Lower leg skin (tissue), 4 donors: ENCODE measurements at regions not wholly inside any gene's neighbourhood (a gene's known extent, or its start where the extent isn't known, plus 50 kb on each side); places are given as distances from the start of the nearest gene placed in this dataset.

Experiments
- DNase-seq, 2 donors: peaks; one replicate each; pipeline ENCODE4 v3.0.0-alpha.2; 2019; ENCODE audit warnings: low spot score in 2 of 2
- H3K4me3 ChIP-seq: fragments of 200-600 bp; sonication (generic); 2 replicates; pipeline ENCODE4 v1.5.1; 2017; ENCODE audit warnings: mild to moderate bottlenecking, low read depth; ENCODE audit not compliant: poor library complexity, severe bottlenecking
- POLR2A ChIP-seq, 2 donors: fragments of 450-650 bp; IDR thresholded peaks; one replicate each; pipeline ENCODE4 v1.6.1; 2016 to 2017; ENCODE audit warnings: antibody characterized with exemption in 2 of 2, mild to moderate bottlenecking in 1 of 2, moderate library complexity in 1 of 2
- WGBS, 2 donors: methylation state at CpG; one replicate each; pipeline ENCODE4 v1.1.5; 2018; 5-methylcytosine and 5-hydroxymethylcytosine counted together
- intact Hi-C: fragments of 100-400 bp; cut with DNase I; formaldehyde crosslinking; loops from one replicate; pipeline ENCODE4 v1.15.0; 2023; ENCODE audit warnings: low total_unique reads
- TF ChIP-seq, protein P1 (sequence below), 3 donors: fragments of 450-650 bp; IDR thresholded peaks; one replicate each; pipeline ENCODE4 v1.5.1; 2016; ENCODE audit warnings: antibody characterized with exemption in 3 of 3, mild to moderate bottlenecking in 3 of 3, moderate library complexity in 2 of 3

DNA sequence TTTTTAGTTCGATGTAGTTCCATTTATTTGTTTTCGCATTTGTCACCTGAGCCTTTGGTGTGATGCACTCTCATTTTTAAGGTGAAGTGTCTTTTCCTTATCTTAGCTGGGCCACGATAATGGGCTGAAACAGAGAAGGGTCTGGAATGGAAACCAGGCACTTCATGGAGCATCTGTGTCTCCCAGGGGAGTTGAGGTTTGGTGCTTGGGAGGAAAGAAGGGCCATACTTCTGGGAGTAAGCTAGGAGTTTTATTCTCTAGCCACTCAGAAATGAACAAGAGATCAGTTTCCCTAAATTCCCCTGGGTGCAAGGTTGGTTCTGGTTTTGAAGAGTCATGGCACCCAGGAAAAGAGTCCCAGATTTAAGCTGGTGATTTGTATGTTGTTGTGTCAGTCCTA lies 179.4 kb upstream of the CXCR4 start:
- intact Hi-C loops = no loop called here
- H3K4me3 ChIP-seq = no peak overlapping the region
- no peak for DNase-seq
- TF ChIP-seq, protein P1, sequence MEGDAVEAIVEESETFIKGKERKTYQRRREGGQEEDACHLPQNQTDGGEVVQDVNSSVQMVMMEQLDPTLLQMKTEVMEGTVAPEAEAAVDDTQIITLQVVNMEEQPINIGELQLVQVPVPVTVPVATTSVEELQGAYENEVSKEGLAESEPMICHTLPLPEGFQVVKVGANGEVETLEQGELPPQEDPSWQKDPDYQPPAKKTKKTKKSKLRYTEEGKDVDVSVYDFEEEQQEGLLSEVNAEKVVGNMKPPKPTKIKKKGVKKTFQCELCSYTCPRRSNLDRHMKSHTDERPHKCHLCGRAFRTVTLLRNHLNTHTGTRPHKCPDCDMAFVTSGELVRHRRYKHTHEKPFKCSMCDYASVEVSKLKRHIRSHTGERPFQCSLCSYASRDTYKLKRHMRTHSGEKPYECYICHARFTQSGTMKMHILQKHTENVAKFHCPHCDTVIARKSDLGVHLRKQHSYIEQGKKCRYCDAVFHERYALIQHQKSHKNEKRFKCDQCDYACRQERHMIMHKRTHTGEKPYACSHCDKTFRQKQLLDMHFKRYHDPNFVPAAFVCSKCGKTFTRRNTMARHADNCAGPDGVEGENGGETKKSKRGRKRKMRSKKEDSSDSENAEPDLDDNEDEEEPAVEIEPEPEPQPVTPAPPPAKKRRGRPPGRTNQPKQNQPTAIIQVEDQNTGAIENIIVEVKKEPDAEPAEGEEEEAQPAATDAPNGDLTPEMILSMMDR (IDR thresholded peaks at IDR 0.05) = no peak
- no peak for TF ChIP-seq POLR2A (IDR thresholded peaks at IDR 0.05)
- 60 to 71% methylated on average over 3 of the region's 3 CpGs for WGBS, 2 donors

- no peak overlapping the region for H3K4me3 ChIP-seq
- no peak for TF ChIP-seq POLR2A (IDR thresholded peaks at IDR 0.05)
- WGBS, 2 donors = 68 to 81% methylated on average over 1 of the region's 1 CpG
- DNase-seq = no peak
- intact Hi-C loops = no loop called here
Measured at GRCh38 chr2:136295168-136295567, 177.2 kb upstream of the CXCR4 start.

- no peak for TF ChIP-seq POLR2A (IDR thresholded peaks at IDR 0.05)
- TF ChIP-seq, protein P1 (IDR thresholded peaks at IDR 0.05) = no peak
- WGBS, 2 donors = 84 to 91% methylated on average over 4 of the region's 4 CpGs
- intact Hi-C loops = no loop called here
- H3K4me3 ChIP-seq = no peak overlapping the region
- DNase-seq = no peak
Measured at GRCh38 chr2:136291871-136292270, 173.9 kb upstream of the CXCR4 start.

GRCh38 chr2:136290326-136290725 lies 172.4 kb upstream of the CXCR4 start:
- no peak for TF ChIP-seq POLR2A (IDR thresholded peaks at IDR 0.05)
- TF ChIP-seq, protein P1 (IDR thresholded peaks at IDR 0.05) = no peak
- DNase-seq = no peak
- no peak overlapping the region for H3K4me3 ChIP-seq
- intact Hi-C loops = no loop called here
- WGBS, 2 donors = 48 to 69% methylated on average over 1 of the region's 1 CpG

DNA sequence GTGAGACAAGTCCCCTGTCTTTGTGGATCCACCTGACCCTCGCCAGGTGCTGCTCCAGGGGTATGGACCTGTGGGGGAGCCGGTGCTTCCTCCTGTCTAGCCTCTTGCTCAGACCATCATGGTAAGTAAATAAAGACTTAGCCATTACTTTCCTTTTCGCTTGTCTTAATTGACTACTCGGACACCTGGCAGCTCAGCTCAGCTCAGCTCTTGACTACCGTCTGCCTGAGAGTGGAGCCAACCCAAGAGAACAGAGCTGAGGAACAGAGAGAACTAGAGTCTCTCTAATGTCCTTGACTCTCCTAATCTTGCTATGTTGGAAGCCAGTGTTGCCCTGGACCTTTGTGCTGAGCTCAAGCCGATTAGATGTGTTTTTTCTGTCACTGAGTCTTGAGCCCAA lies 170.3 kb upstream of the CXCR4 start:
- DNase-seq = no peak
- no peak overlapping the region for H3K4me3 ChIP-seq
- 87 to 89% methylated on average over 6 of the region's 6 CpGs for WGBS, 2 donors
- TF ChIP-seq, protein P1 (IDR thresholded peaks at IDR 0.05) = no peak
- intact Hi-C loops = no loop called here

DNA sequence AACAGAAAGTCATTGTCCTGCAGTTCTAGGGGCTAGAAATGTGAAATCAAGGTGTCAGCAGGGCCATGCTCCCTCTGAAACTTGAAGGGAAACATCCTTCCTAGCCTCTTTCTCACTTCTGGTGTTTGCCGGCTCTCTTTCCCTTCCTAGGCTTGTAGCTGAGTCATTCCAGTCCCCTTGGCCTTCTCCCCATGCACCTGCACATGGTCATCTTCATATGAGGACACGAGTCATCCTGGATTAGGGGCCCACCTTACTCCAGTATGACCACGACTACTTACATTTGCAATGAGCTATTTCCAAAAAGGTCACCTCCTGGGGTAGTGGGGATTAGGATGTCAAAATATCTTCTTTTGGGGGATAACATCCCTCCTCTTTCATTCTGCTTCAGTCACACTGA lies 168.5 kb upstream of the CXCR4 start:
- WGBS, 2 donors = 75 to 82% methylated on average over 3 of the region's 3 CpGs
- intact Hi-C loops = no loop called here
- TF ChIP-seq POLR2A (IDR thresholded peaks at IDR 0.05) = no peak
- TF ChIP-seq, protein P1 (IDR thresholded peaks at IDR 0.05) = no peak
- H3K4me3 ChIP-seq = no peak overlapping the region
- DNase-seq = no peak
